ENCODE measurements at regions not wholly inside any gene's neighbourhood (a gene's known extent, or its start where the extent isn't known, plus 50 kb on each side); places are given as distances from the start of the nearest gene placed in this dataset.

- no peaks in the 10 kb centered on the region for H3K79me2 ChIP-seq (ENCODE audit: insufficient read depth, low read depth, low read length)
- DNase-seq (ENCODE audit: low spot score): no peak
- no peak for TF ChIP-seq EZH2phosphoT487 (IDR thresholded peaks at IDR 0.05; ENCODE audit: borderline replicate concordance, low read depth, low read length)
- TF ChIP-seq CTCF (conservative IDR thresholded peaks at IDR 0.05; ENCODE audit: low read length): no peak
- H3K4me3 ChIP-seq (ENCODE audit: low read depth, low read length, poor library complexity, severe bottlenecking): no peak overlapping the region
- H3K36me3 ChIP-seq (ENCODE audit: insufficient read depth, low read length): no peaks in the 10 kb centered on the region
- intact Hi-C loops (cut with micrococcal nuclease; ENCODE audit: unreplicated experiment): no loop called here
- H3K4me1 ChIP-seq (ENCODE audit: insufficient read depth, low read length, poor library complexity, severe bottlenecking): no peaks in the 10 kb centered on the region
- ChIA-PET POLR2A (no interaction called here), CTCF (ENCODE audit: unreplicated experiment) (no interaction called here)
- no peaks in the 10 kb centered on the region for H3K9me3 ChIP-seq (ENCODE audit: low read length)
- no peak overlapping the region for H2AFZ ChIP-seq (ENCODE audit: low read length)
- no peaks in the 10 kb centered on the region for H3K9me2 ChIP-seq (ENCODE audit: insufficient read depth, low read length)
- H4K20me1 ChIP-seq (ENCODE audit: insufficient read depth, low read length): no peaks in the 10 kb centered on the region
- no TSS peak for BruUV-seq (replicated peaks)
- H3K4me2 ChIP-seq (ENCODE audit: low read length): no peak overlapping the region
- H3K27ac ChIP-seq (ENCODE audit: low read depth, low read length, poor library complexity, severe bottlenecking): no peak overlapping the region
These were observed 136.7 kb upstream of the GSC start for GRCh38 chr14:94906577-94906976.

- no peaks in the 10 kb centered on the region for H4K20me1 ChIP-seq (ENCODE audit: insufficient read depth, low read length)
- intact Hi-C loops (cut with micrococcal nuclease; ENCODE audit: unreplicated experiment): no loop called here
- H3K27ac ChIP-seq (ENCODE audit: low read depth, low read length, poor library complexity, severe bottlenecking): no peak overlapping the region
These were observed 134.7 kb upstream of the GSC start for GRCh38 chr14:94904636-94905035.

GRCh38 chr14:94903883-94904282, 134.0 kb upstream of the GSC start:
- H3K4me2 ChIP-seq (ENCODE audit: low read length): no peak overlapping the region
- H3K4me3 ChIP-seq (ENCODE audit: low read depth, low read length, poor library complexity, severe bottlenecking): no peak overlapping the region
- no peak overlapping the region for H3K27ac ChIP-seq (ENCODE audit: low read depth, low read length, poor library complexity, severe bottlenecking)
- no peaks in the 10 kb centered on the region for H3K4me1 ChIP-seq (ENCODE audit: insufficient read depth, low read length, poor library complexity, severe bottlenecking)
- TF ChIP-seq CTCF (conservative IDR thresholded peaks at IDR 0.05; ENCODE audit: low read length) (no peak), EZH2phosphoT487 (IDR thresholded peaks at IDR 0.05; ENCODE audit: borderline replicate concordance, low read depth, low read length) (no peak)
- no peaks in the 10 kb centered on the region for H3K9me2 ChIP-seq (ENCODE audit: insufficient read depth, low read length)
- ChIA-PET POLR2A (no interaction called here), CTCF (ENCODE audit: unreplicated experiment) (no interaction called here)
- H4K20me1 ChIP-seq (ENCODE audit: insufficient read depth, low read length): no peaks in the 10 kb centered on the region
- no peaks in the 10 kb centered on the region for H3K79me2 ChIP-seq (ENCODE audit: insufficient read depth, low read depth, low read length)
- H3K9me3 ChIP-seq (ENCODE audit: low read length): no peaks in the 10 kb centered on the region
- intact Hi-C loops (cut with micrococcal nuclease; ENCODE audit: unreplicated experiment): no loop called here
- BruUV-seq (replicated peaks): no TSS peak
- no peak overlapping the region for H2AFZ ChIP-seq (ENCODE audit: low read length)
- H3K36me3 ChIP-seq (ENCODE audit: insufficient read depth, low read length): no peaks in the 10 kb centered on the region
- DNase-seq (ENCODE audit: low spot score): no peak

More at GRCh38 chr14:94904636-94905035, 134.7 kb upstream of the GSC start:
- TF ChIP-seq CTCF (conservative IDR thresholded peaks at IDR 0.05; ENCODE audit: low read length) (no peak), EZH2phosphoT487 (IDR thresholded peaks at IDR 0.05; ENCODE audit: borderline replicate concordance, low read depth, low read length) (no peak)
- Histone ChIP-seq H3K36me3 (ENCODE audit: insufficient read depth, low read length) (no peaks in the 10 kb centered on the region), H3K4me2 (ENCODE audit: low read length) (no peak overlapping the region), H3K9me3 (ENCODE audit: low read length) (no peaks in the 10 kb centered on the region), H3K79me2 (ENCODE audit: insufficient read depth, low read depth, low read length) (no peaks in the 10 kb centered on the region), H3K9me2 (ENCODE audit: insufficient read depth, low read length) (no peaks in the 10 kb centered on the region), H3K4me3 (ENCODE audit: low read depth, low read length, poor library complexity, severe bottlenecking) (no peak overlapping the region), H2AFZ (ENCODE audit: low read length) (no peak overlapping the region), H3K4me1 (ENCODE audit: insufficient read depth, low read length, poor library complexity, severe bottlenecking) (no peaks in the 10 kb centered on the region)
- no peak for DNase-seq (ENCODE audit: low spot score)
- ChIA-PET CTCF (ENCODE audit: unreplicated experiment) (no interaction called here), POLR2A (no interaction called here)
- BruUV-seq (replicated peaks): no TSS peak

All from OCI-LY7 (cell line).